HG03439 (cell line): ENCODE measurements at regions not wholly inside any gene's neighbourhood (a gene's known extent, or its start where the extent isn't known, plus 50 kb on each side); places are given as distances from the start of the nearest gene placed in this dataset.

Experiments
- ATAC-seq: cut with Tn5 transposase; IDR thresholded peaks from one replicate; pipeline ENCODE4 v1.9.1; 2021; ENCODE audit warnings: mild to moderate bottlenecking, moderate library complexity; ENCODE audit not compliant: unreplicated experiment

- no peak for ATAC-seq
Observed at GRCh38 chr4:26269038-26269437, 51.8 kb upstream of the RBPJ start.
